ENCODE measurements at regions not wholly inside any gene's neighbourhood (a gene's known extent, or its start where the extent isn't known, plus 50 kb on each side); places are given as distances from the start of the nearest gene placed in this dataset.
A peak's percentile ranks its signal among the peaks of the same experiment; 100 is the strongest.

DNA sequence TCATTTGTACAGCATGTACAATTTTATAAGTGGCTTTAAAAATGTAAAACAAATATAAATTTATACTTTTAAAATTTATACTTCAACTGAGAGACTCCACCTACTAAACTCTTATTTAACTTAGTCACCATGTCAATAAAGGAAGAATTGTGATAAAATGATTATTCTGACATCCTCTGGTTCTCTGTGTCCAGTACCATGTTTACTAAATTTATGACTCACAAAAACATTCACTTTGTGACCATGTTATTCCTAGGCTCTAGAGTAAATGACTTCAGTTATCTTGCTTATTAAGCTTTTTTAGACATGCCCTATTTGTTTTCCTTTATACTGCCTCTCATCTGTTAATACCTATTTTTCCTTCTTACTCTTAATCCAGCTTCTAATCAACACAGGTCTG, 959.6 kb upstream of the SLC39A10 start:
- intact Hi-C loops (cut with micrococcal nuclease): no loop called here
- no peak for TF ChIP-seq CTCF (IDR thresholded peaks at IDR 0.05; ENCODE audit: unreplicated experiment)
- H3K4me1 Mint-ChIP-seq (ENCODE audit: insufficient read depth, unreplicated experiment): no peaks in the 10 kb centered on the region
- H3K4me3 Mint-ChIP-seq (ENCODE audit: unreplicated experiment): no peak overlapping the region
- H3K9me3 Mint-ChIP-seq (ENCODE audit: unreplicated experiment): no peaks in the 10 kb centered on the region
- BruUV-seq (replicated peaks): no TSS peak
- H3K27me3 Mint-ChIP-seq (ENCODE audit: insufficient read depth, unreplicated experiment): no peaks in the 10 kb centered on the region
- CTCF ChIA-PET: no interaction called here
- no peak for DNase-seq (ENCODE audit: unreplicated experiment)
- H3K27ac Mint-ChIP-seq (ENCODE audit: low read depth, unreplicated experiment): no peak overlapping the region
- POLR2A ChIA-PET: no interaction called here
- no peaks in the 10 kb centered on the region for H3K36me3 Mint-ChIP-seq (ENCODE audit: insufficient read depth, unreplicated experiment)

GRCh38 chr2:194696690-194697089, 960.3 kb upstream of the SLC39A10 start:
- no peaks in the 10 kb centered on the region for H3K27me3 Mint-ChIP-seq (ENCODE audit: insufficient read depth, unreplicated experiment)
- H3K4me1 Mint-ChIP-seq (ENCODE audit: insufficient read depth, unreplicated experiment): no peaks in the 10 kb centered on the region
- H3K4me3 Mint-ChIP-seq (ENCODE audit: unreplicated experiment): no peak overlapping the region
- TF ChIP-seq CTCF (IDR thresholded peaks at IDR 0.05; ENCODE audit: unreplicated experiment): no peak
- intact Hi-C loops (cut with micrococcal nuclease): no loop called here
- no peak overlapping the region for H3K27ac Mint-ChIP-seq (ENCODE audit: low read depth, unreplicated experiment)
- BruUV-seq (replicated peaks): no TSS peak
- H3K9me3 Mint-ChIP-seq (ENCODE audit: unreplicated experiment): no peaks in the 10 kb centered on the region
- H3K36me3 Mint-ChIP-seq (ENCODE audit: insufficient read depth, unreplicated experiment): no peaks in the 10 kb centered on the region
- CTCF ChIA-PET: no interaction called here
- POLR2A ChIA-PET: no interaction called here
- no peak for DNase-seq (ENCODE audit: unreplicated experiment)

GRCh38 chr2:194686569-194686968, 970.5 kb upstream of the SLC39A10 start:
- no TSS peak for BruUV-seq (replicated peaks)

DNA sequence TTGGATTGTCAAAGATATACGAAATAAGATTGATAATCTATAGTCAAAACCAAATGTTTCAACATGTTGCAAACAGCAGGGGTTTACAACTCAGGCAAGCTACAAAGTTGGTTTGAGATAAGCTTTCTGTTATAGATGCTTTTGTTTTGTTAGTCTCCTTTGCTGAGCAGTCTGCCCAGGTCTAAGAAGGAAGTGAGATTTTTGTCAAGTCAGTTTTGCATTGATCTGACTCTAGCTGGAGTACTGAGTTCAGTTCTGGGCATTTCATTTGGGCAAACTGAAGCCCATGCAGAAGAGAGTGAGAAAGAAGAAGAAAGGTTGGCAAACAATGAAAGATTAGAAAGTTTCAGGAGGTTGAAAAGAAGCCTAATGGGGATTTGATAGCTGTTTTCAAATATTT, 983.0 kb upstream of the SLC39A10 start:
- TF ChIP-seq CTCF (IDR thresholded peaks at IDR 0.05; ENCODE audit: unreplicated experiment): no peak
- DNase-seq (ENCODE audit: unreplicated experiment): no peak
- BruUV-seq (replicated peaks): no TSS peak
- Mint-ChIP-seq H3K4me1 (ENCODE audit: insufficient read depth, unreplicated experiment) (no peaks in the 10 kb centered on the region), H3K36me3 (ENCODE audit: insufficient read depth, unreplicated experiment) (no peaks in the 10 kb centered on the region), H3K4me3 (ENCODE audit: unreplicated experiment) (no peak overlapping the region), H3K27ac (ENCODE audit: low read depth, unreplicated experiment) (no peak overlapping the region), H3K27me3 (ENCODE audit: insufficient read depth, unreplicated experiment) (no peaks in the 10 kb centered on the region), H3K9me3 (ENCODE audit: unreplicated experiment) (no peaks in the 10 kb centered on the region)
- intact Hi-C loops (cut with micrococcal nuclease): no loop called here
- ChIA-PET POLR2A (no interaction called here), CTCF (no interaction called here)

More at GRCh38 chr2:194686569-194686968, 970.5 kb upstream of the SLC39A10 start:
- peak; percentile 6 for DNase-seq (ENCODE audit: unreplicated experiment)
- H3K27me3 Mint-ChIP-seq (ENCODE audit: insufficient read depth, unreplicated experiment): no peaks in the 10 kb centered on the region
- no peaks in the 10 kb centered on the region for H3K36me3 Mint-ChIP-seq (ENCODE audit: insufficient read depth, unreplicated experiment)
- intact Hi-C loops (cut with micrococcal nuclease): no loop called here
- TF ChIP-seq CTCF (IDR thresholded peaks at IDR 0.05; ENCODE audit: unreplicated experiment): no peak
- no peaks in the 10 kb centered on the region for H3K9me3 Mint-ChIP-seq (ENCODE audit: unreplicated experiment)
- H3K4me3 Mint-ChIP-seq (ENCODE audit: unreplicated experiment): no peak overlapping the region
- POLR2A ChIA-PET: interaction anchor here (0.6 kb wide), 1 partner anchor 232 kb away, joined by 3 read pairs; no protein-coding TSS in a partner anchor
- H3K4me1 Mint-ChIP-seq (ENCODE audit: insufficient read depth, unreplicated experiment): no peaks in the 10 kb centered on the region
- CTCF ChIA-PET: no interaction called here
- no peak overlapping the region for H3K27ac Mint-ChIP-seq (ENCODE audit: low read depth, unreplicated experiment)
